D721Med (cell line): ENCODE measurements at regions not wholly inside any gene's neighbourhood (a gene's known extent, or its start where the extent isn't known, plus 50 kb on each side); places are given as distances from the start of the nearest gene placed in this dataset.

Experiments
- DNase-seq: peaks from one replicate; pipeline ENCODE4 v3.0.0; 2011; ENCODE audit warnings: low spot score; ENCODE audit not compliant: insufficient read length
- FAIRE-seq: peaks from 2 replicates; lab custom pipeline; 2011; peaks lifted over from hg19 to GRCh38; lab: Jason Lieb, UNC
- TF ChIP-seq, protein P1 (sequence below): IDR thresholded peaks from 2 replicates; pipeline ENCODE4 v1.5.1; 2012; ENCODE audit warnings: mild to moderate bottlenecking, control low read depth; ENCODE audit not compliant: insufficient read depth; ENCODE audit errors: missing control alignments

DNA sequence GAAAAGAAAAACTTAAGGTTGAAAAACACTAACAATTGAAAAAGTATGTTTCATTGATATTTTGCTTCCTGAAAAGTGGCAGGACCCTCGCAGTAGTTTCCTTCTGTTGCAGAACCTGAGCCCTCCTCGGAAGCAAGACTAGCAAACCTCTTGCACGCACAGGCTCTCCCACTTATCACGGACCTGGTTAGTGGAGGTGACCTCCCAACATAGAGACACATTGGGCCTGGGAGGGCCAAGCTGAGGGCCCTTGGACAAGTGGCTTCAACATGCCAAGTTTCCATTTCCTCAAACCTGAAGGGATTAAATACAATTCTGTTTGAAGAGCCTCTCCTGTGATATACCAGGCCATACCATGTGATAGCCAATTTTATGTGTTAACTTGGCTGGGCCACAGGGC, 133.4 kb upstream of the AGAP1 start:
- FAIRE-seq (no peak), DNase-seq (no peak)
- TF ChIP-seq, protein P1, sequence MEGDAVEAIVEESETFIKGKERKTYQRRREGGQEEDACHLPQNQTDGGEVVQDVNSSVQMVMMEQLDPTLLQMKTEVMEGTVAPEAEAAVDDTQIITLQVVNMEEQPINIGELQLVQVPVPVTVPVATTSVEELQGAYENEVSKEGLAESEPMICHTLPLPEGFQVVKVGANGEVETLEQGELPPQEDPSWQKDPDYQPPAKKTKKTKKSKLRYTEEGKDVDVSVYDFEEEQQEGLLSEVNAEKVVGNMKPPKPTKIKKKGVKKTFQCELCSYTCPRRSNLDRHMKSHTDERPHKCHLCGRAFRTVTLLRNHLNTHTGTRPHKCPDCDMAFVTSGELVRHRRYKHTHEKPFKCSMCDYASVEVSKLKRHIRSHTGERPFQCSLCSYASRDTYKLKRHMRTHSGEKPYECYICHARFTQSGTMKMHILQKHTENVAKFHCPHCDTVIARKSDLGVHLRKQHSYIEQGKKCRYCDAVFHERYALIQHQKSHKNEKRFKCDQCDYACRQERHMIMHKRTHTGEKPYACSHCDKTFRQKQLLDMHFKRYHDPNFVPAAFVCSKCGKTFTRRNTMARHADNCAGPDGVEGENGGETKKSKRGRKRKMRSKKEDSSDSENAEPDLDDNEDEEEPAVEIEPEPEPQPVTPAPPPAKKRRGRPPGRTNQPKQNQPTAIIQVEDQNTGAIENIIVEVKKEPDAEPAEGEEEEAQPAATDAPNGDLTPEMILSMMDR: no peak

GRCh38 chr2:235365743-235366142, 128.1 kb upstream of the AGAP1 start:
- TF ChIP-seq, protein P1: no peak
- no peak for FAIRE-seq
- DNase-seq: no peak

DNA sequence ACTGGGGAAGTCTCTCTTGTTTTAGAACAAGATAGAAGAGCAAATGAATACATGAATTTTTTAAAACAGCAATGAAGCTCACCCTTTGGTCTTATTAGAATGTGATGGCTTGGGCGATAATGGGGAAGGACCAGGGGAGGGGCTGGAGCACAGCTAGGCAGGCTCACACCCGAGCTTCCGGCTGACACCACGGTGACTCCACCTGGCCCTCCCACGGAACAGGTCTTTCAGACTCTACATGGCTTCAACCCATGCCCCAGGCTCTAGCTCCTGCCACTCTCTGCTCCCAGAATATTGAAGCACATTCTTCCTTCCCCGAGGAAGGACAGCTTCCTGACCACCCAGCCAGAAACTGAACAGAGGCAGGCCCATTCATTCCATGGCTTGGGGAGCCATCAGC, 127.5 kb upstream of the AGAP1 start:
- TF ChIP-seq, protein P1: no peak
- FAIRE-seq: no peak
- DNase-seq: no peak

GRCh38 chr2:235366807-235367206, 127.0 kb upstream of the AGAP1 start:
- TF ChIP-seq, protein P1: no peak
- FAIRE-seq (no peak), DNase-seq (no peak)

GRCh38 chr2:235371018-235371417, 122.8 kb upstream of the AGAP1 start:
- no peak for FAIRE-seq

DNA sequence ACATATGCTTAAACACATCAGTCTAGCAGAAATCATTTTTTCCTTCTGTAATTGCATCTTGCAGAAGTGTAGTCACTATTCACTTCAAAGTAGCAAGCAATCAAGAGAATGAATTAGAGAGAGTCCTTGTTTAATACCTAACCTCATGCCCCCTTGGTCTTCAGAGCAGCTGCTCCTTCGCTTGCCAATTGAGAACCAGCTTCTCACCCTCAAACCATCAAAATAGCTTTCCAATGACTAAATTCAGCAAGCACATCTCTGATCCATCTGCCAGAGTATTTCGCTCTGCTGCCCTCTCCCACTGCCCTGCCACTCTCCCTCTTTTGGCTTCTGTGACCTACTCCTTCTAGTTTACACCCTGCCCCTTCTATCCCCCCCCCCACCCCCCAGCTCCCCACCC, 120.7 kb upstream of the AGAP1 start:
- FAIRE-seq: no peak

More at GRCh38 chr2:235371018-235371417, 122.8 kb upstream of the AGAP1 start:
- DNase-seq: no peak
- TF ChIP-seq, protein P1: no peak

DNA sequence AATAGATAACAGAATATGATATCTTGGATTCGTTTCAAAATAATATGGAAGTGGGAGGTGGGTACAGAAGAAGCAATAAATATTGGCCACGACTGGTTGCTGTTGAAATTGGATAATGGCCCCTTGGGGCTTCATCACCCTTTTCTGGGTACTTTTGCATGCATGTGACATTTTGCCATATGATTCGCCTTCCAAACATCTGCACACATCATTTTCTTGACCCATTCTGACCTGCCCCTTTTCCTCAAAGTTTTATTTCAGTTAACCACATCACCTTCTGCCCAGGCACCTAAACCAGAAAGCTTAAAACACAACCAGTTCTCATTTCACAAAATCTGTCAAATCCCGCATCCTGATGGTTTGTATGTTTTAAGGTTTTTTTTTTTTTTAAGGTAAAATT, 116.7 kb upstream of the AGAP1 start:
- FAIRE-seq (no peak), DNase-seq (no peak)
- TF ChIP-seq, protein P1: no peak

More for the DNA sequence above, 120.7 kb upstream of the AGAP1 start:
- DNase-seq: no peak
- TF ChIP-seq, protein P1: no peak
